ENCODE measurements at regions not wholly inside any gene's neighbourhood (a gene's known extent, or its start where the extent isn't known, plus 50 kb on each side); places are given as distances from the start of the nearest gene placed in this dataset.

GRCh38 chr18:47403949-47404348, 152.5 kb upstream of the SKOR2 start:
- Histone ChIP-seq H3K27me3 (ENCODE audit: control insufficient read depth in 2 of 2, insufficient read depth in 2 of 2, low read length in 2 of 2) (no peaks in the 10 kb centered on the region), H3K9me1 (replicated peaks; ENCODE audit: control insufficient read depth, extremely low read depth, insufficient read depth, low read length) (no peaks in the 10 kb centered on the region), H3K4me2 (ENCODE audit: insufficient read depth, low read length) (no peak overlapping the region), H3K4me1 (ENCODE audit: control insufficient read depth, extremely low read depth, insufficient read depth, low read length) (no peaks in the 10 kb centered on the region), H4K20me1 (replicated peaks; ENCODE audit: control insufficient read depth, extremely low read depth, insufficient read depth, low read length) (no peaks in the 10 kb centered on the region), H3K9ac (replicated peaks; ENCODE audit: extremely low read depth, insufficient read depth, low read length) (no peak overlapping the region), H3K36me3 (ENCODE audit: control insufficient read depth in 2 of 2, extremely low read depth in 1 of 2, insufficient read depth in 2 of 2, low read length in 2 of 2) (no peaks in the 10 kb centered on the region), H3K9me3 (replicated peaks; ENCODE audit: control insufficient read depth, insufficient read depth, low read length) (peaks cover 2% of the 10 kb centered on the region), H3K79me2 (ENCODE audit: control insufficient read depth, insufficient read depth, low read length) (no peaks in the 10 kb centered on the region), H3K4me3 (replicated peaks in 1 of 3; ENCODE audit: insufficient read depth in 1 of 3, low read depth in 1 of 3, low read length in 3 of 3) (no peak overlapping the region), H2AFZ (ENCODE audit: low read depth, low read length) (no peak overlapping the region), H3K27ac (ENCODE audit: insufficient read depth, low read depth, low read length) (no peak overlapping the region)
- ChIA-PET POLR2A (no interaction called here), CTCF (no interaction called here)
- intact Hi-C loops (cut with micrococcal nuclease): no loop called here
- BruUV-seq (replicated peaks): no TSS peak
- dilution Hi-C loops (cut with MboI; ENCODE audit: extremely low pct_ligation_motif_present, low sequenced_read_pairs): no loop called here
- TF ChIP-seq MAX (IDR thresholded peaks at IDR 0.05; ENCODE audit: insufficient read depth, insufficient read length) (no peak), POLR2A (IDR thresholded peaks at IDR 0.05; ENCODE audit: low read depth, low read length) (no peak), CTCF (IDR thresholded peaks at IDR 0.05; ENCODE audit: extremely low read depth in 1 of 2, insufficient read depth in 1 of 2, low read depth in 1 of 2, low read length in 2 of 2) (no peak), FOS (IDR thresholded peaks at IDR 0.05; ENCODE audit: borderline replicate concordance, insufficient read depth, low read length) (no peak), JUN (IDR thresholded peaks at IDR 0.05; ENCODE audit: borderline replicate concordance, insufficient read depth, insufficient read length, low read depth) (no peak), GATA2 (IDR thresholded peaks at IDR 0.05; ENCODE audit: insufficient read depth, insufficient read length, low read depth, low read length) (no peak)
- DNase-seq (ENCODE audit: low read depth, low spot score): no peak
- no peak for FAIRE-seq

GRCh38 chr18:47403317-47403716, 151.9 kb upstream of the SKOR2 start:
- H4K20me1 ChIP-seq (replicated peaks; ENCODE audit: control insufficient read depth, extremely low read depth, insufficient read depth, low read length): no peaks in the 10 kb centered on the region
- intact Hi-C loops (cut with micrococcal nuclease): no loop called here
- H3K79me2 ChIP-seq (ENCODE audit: control insufficient read depth, insufficient read depth, low read length): no peaks in the 10 kb centered on the region
- no peak overlapping the region for H3K27ac ChIP-seq (ENCODE audit: insufficient read depth, low read depth, low read length)
- ChIA-PET CTCF (no interaction called here), POLR2A (no interaction called here)
- H3K27me3 ChIP-seq (ENCODE audit: control insufficient read depth in 2 of 2, insufficient read depth in 2 of 2, low read length in 2 of 2): no peaks in the 10 kb centered on the region
- no peak overlapping the region for H3K4me3 ChIP-seq (replicated peaks in 1 of 3; ENCODE audit: insufficient read depth in 1 of 3, low read depth in 1 of 3, low read length in 3 of 3)
- peaks cover 2% of the 10 kb centered on the region for H3K9me3 ChIP-seq (replicated peaks; ENCODE audit: control insufficient read depth, insufficient read depth, low read length)
- TF ChIP-seq POLR2AphosphoS5 (IDR thresholded peaks at IDR 0.05; ENCODE audit: insufficient read depth, low read depth, low read length) (no peak), CTCF (IDR thresholded peaks at IDR 0.05; ENCODE audit: extremely low read depth in 1 of 2, insufficient read depth in 1 of 2, low read depth in 1 of 2, low read length in 2 of 2) (no peak)
- H3K36me3 ChIP-seq (ENCODE audit: control insufficient read depth in 2 of 2, extremely low read depth in 1 of 2, insufficient read depth in 2 of 2, low read length in 2 of 2): no peaks in the 10 kb centered on the region
- DNase-seq (ENCODE audit: low read depth, low spot score) (no peak), FAIRE-seq (no peak)
- no peaks in the 10 kb centered on the region for H3K4me1 ChIP-seq (ENCODE audit: control insufficient read depth, extremely low read depth, insufficient read depth, low read length)
- dilution Hi-C loops (cut with MboI; ENCODE audit: extremely low pct_ligation_motif_present, low sequenced_read_pairs): no loop called here
- no peak overlapping the region for H2AFZ ChIP-seq (ENCODE audit: low read depth, low read length)
- BruUV-seq (replicated peaks): no TSS peak
- H3K4me2 ChIP-seq (ENCODE audit: insufficient read depth, low read length): no peak overlapping the region
- no peaks in the 10 kb centered on the region for H3K9me1 ChIP-seq (replicated peaks; ENCODE audit: control insufficient read depth, extremely low read depth, insufficient read depth, low read length)
- H3K9ac ChIP-seq (replicated peaks; ENCODE audit: extremely low read depth, insufficient read depth, low read length): no peak overlapping the region
